IMR-90 (cell line): ENCODE measurements at regions not wholly inside any gene's neighbourhood (a gene's known extent, or its start where the extent isn't known, plus 50 kb on each side); places are given as distances from the start of the nearest gene placed in this dataset.

Experiments
- ATAC-seq: fragments of 200-7000 bp; cut with Tn5 transposase; 2 replicates; pipeline ENCODE4 v1.9.1; 2020; ENCODE audit warnings: low read depth, mild to moderate bottlenecking, moderate library complexity
- BruUV-seq: library from RNA; stranded (reverse); fragments of 400-500 nt; replicated peaks from 2 replicates; lab custom pipeline; 2021; lab: Mats Ljungman, UMichigan
- CTCF ChIA-PET: fragments of 300-600 bp; formaldehyde crosslinking; extraction: SDS; loops from one replicate; lab custom pipeline; 2021; ENCODE audit warnings: antibody characterized with exemption; lab: Yijun Ruan, JAX
- POLR2A ChIA-PET: fragments of 300-600 bp; sonication (Branson Sonifier 250); formaldehyde crosslinking; loops from one replicate; lab custom pipeline; 2022; ENCODE audit warnings: antibody characterized with exemption; ENCODE audit not compliant: unreplicated experiment; lab: Charles Lee
- DNase-seq: peaks from one replicate; pipeline ENCODE4 v3.0.0; 2013
- H2AFZ ChIP-seq: replicated peaks from 2 replicates; pipeline ENCODE3; 2013; ENCODE audit warnings: low read length, mild to moderate bottlenecking; ENCODE audit not compliant: poor library complexity
- H2AK5ac ChIP-seq: 2 replicates; pipeline ENCODE4 v1.6.1; 2013; ENCODE audit warnings: low read depth, low read length, inconsistent platforms
- H2AK9ac ChIP-seq: replicated peaks from 2 replicates; pipeline ENCODE3; 2013; ENCODE audit warnings: mild to moderate bottlenecking, low read depth, low read length, moderate library complexity; ENCODE audit not compliant: poor library complexity
- H2BK120ac ChIP-seq: 2 replicates; pipeline ENCODE4 v1.6.1; 2013; ENCODE audit warnings: low read depth, low read length, inconsistent platforms
- H2BK15ac ChIP-seq: 3 replicates; pipeline ENCODE4 v1.6.1; 2013; ENCODE audit warnings: low read depth, low read length, inconsistent platforms
- H2BK20ac ChIP-seq: 2 replicates; pipeline ENCODE4 v1.6.1; 2013; ENCODE audit warnings: low read depth, mild to moderate bottlenecking, inconsistent platforms, low read length, moderate library complexity
- H2BK5ac ChIP-seq: 2 replicates; pipeline ENCODE4 v1.6.1; 2013; ENCODE audit warnings: mild to moderate bottlenecking, low read depth, low read length, inconsistent platforms; ENCODE audit not compliant: poor library complexity, severe bottlenecking
- H3K14ac ChIP-seq: replicated peaks from 2 replicates; pipeline ENCODE4 v1.6.1; 2013; ENCODE audit warnings: low read depth, low read length, inconsistent platforms
- H3K18ac ChIP-seq: 2 replicates; pipeline ENCODE4 v1.6.1; 2013; ENCODE audit warnings: low read depth, low read length, control low read depth
- H3K23ac ChIP-seq: 2 replicates; pipeline ENCODE4 v1.6.1; 2013; ENCODE audit warnings: low read depth, low read length, inconsistent platforms
- H3K27ac ChIP-seq: 2 replicates; pipeline ENCODE4 v1.5.1; 2013; ENCODE audit warnings: mild to moderate bottlenecking, control low read depth, low read length; ENCODE audit not compliant: insufficient read depth
- H3K27me3 ChIP-seq: 2 replicates; pipeline ENCODE4 v1.6.1; 2013; ENCODE audit warnings: low read length; ENCODE audit not compliant: control insufficient read depth, insufficient read depth
- H3K36me3 ChIP-seq: 2 replicates; pipeline ENCODE4 v1.6.1; 2013; ENCODE audit warnings: low read length, mixed read lengths; ENCODE audit not compliant: control insufficient read depth, insufficient read depth
- H3K4ac ChIP-seq: 2 replicates; pipeline ENCODE4 v1.6.1; 2013; ENCODE audit warnings: low read depth, low read length, inconsistent platforms
- H3K4me1 ChIP-seq: 2 replicates; pipeline ENCODE4 v1.6.1; 2013; ENCODE audit warnings: low read length, mixed read lengths; ENCODE audit not compliant: control insufficient read depth, insufficient read depth
- H3K4me2 ChIP-seq: 2 replicates; pipeline ENCODE4 v1.6.1; 2013; ENCODE audit warnings: low read depth, mild to moderate bottlenecking, control low read depth, low read length, moderate library complexity
- H3K4me3 ChIP-seq: 2 replicates; pipeline ENCODE4 v1.5.1; 2013; ENCODE audit warnings: low read depth, mild to moderate bottlenecking, control low read depth, low read length, moderate library complexity; ENCODE audit not compliant: insufficient read depth
- H3K56ac ChIP-seq: 2 replicates; pipeline ENCODE4 v1.6.1; 2013; ENCODE audit warnings: low read length, inconsistent platforms; ENCODE audit not compliant: insufficient read depth; ENCODE audit errors: extremely low read depth
- H3K79me1 ChIP-seq, 2 experiments: 2 replicates each; pipeline ENCODE4 v1.6.1; 2013; ENCODE audit warnings: low read length in 2 of 2, inconsistent platforms in 1 of 2, low read depth in 1 of 2
- H3K9ac ChIP-seq: 2 replicates; pipeline ENCODE4 v1.6.1; 2013; ENCODE audit warnings: low read depth, low read length, control low read depth
- H3K9me1 ChIP-seq: 2 replicates; pipeline ENCODE4 v1.6.1; 2013; ENCODE audit warnings: low read length, inconsistent platforms; ENCODE audit not compliant: insufficient read depth
- H3K9me3 ChIP-seq: 2 replicates; pipeline ENCODE4 v1.6.1; 2013; ENCODE audit warnings: low read length; ENCODE audit not compliant: control insufficient read depth, insufficient read depth
- H4K20me1 ChIP-seq: 2 replicates; pipeline ENCODE4 v1.6.1; 2013; ENCODE audit warnings: low read length, inconsistent platforms; ENCODE audit not compliant: insufficient read depth
- H4K5ac ChIP-seq: 2 replicates; pipeline ENCODE4 v1.6.1; 2013; ENCODE audit warnings: mild to moderate bottlenecking, low read depth, low read length, control low read depth
- H4K8ac ChIP-seq, 2 experiments: 2 replicates each; pipeline ENCODE4 v1.6.1; 2013; ENCODE audit warnings: low read depth in 2 of 2, low read length in 2 of 2, control low read depth in 1 of 2, inconsistent platforms in 1 of 2
- H4K91ac ChIP-seq: 2 replicates; pipeline ENCODE4 v1.6.1; 2013; ENCODE audit warnings: low read depth, low read length, inconsistent platforms; ENCODE audit not compliant: insufficient read depth
- BHLHE40 ChIP-seq: fragments of 150-350 bp; IDR thresholded peaks from 2 replicates; pipeline ENCODE4 v1.6.1; 2016; ENCODE audit warnings: mild to moderate bottlenecking, low read depth, low read length
- CEBPB ChIP-seq: IDR thresholded peaks from 2 replicates; pipeline ENCODE4 v1.6.1; 2012; ENCODE audit warnings: low read depth, low read length, improper control_type of control experiment
- MAFK ChIP-seq: IDR thresholded peaks from 2 replicates; pipeline ENCODE4 v1.6.1; 2012; ENCODE audit warnings: low read depth, low read length, improper control_type of control experiment
- MXI1 ChIP-seq: IDR thresholded peaks from 2 replicates; pipeline ENCODE4 v1.6.1; 2012; ENCODE audit warnings: low read depth, mild to moderate bottlenecking, low read length, moderate library complexity, borderline replicate concordance
- RAD21 ChIP-seq: IDR thresholded peaks from 2 replicates; pipeline ENCODE4 v1.6.1; 2012; ENCODE audit warnings: low read length, improper control_type of control experiment
- SMC3 ChIP-seq: fragments of 150-350 bp; IDR thresholded peaks from 2 replicates; pipeline ENCODE4 v1.6.1; 2016; ENCODE audit warnings: low read depth, mild to moderate bottlenecking, antibody characterized with exemption, low read length, moderate library complexity
- WGBS, 2 experiments: methylation state at CpG; one replicate each; pipeline versions ENCODE4 v1.1.5 to v1.1.7; 2013; ENCODE audit warnings: missing lambda C conversion rate in 2 of 2; ENCODE audit not compliant: insufficient read length in 1 of 2; ENCODE audit errors: extremely low coverage in 2 of 2; 5-methylcytosine and 5-hydroxymethylcytosine counted together
- dilution Hi-C: fragments of 300-500 bp; cut with HindIII; formaldehyde crosslinking; loops from one replicate; pipeline ENCODE4 v1.14.3; 2018; ENCODE audit warnings: low sequenced_read_pairs; ENCODE audit not compliant: unreplicated experiment
- in situ Hi-C: fragments of 300-500 bp; cut with MboI; formaldehyde crosslinking; loops from 3 replicates; pipeline ENCODE4 v1.14.3; 2019; ENCODE audit warnings: low sequenced_read_pairs, inconsistent platforms, mixed read lengths
- intact Hi-C: fragments of 100-400 bp; cut with micrococcal nuclease; formaldehyde crosslinking; loops from 2 replicates; pipeline ENCODE4 v1.10.0; 2022
- TF ChIP-seq, protein P1 (sequence below): fragments of 150-350 bp; IDR thresholded peaks from 2 replicates; pipeline ENCODE4 v1.6.1; 2017; ENCODE audit warnings: mild to moderate bottlenecking, antibody characterized with exemption, low read length, low read depth
- TF ChIP-seq, protein P2 (sequence below): conservative IDR thresholded peaks from 2 replicates; pipeline ENCODE4 v1.5.1; 2012; ENCODE audit warnings: mild to moderate bottlenecking, low read depth, low read length, improper control_type of control experiment

DNA sequence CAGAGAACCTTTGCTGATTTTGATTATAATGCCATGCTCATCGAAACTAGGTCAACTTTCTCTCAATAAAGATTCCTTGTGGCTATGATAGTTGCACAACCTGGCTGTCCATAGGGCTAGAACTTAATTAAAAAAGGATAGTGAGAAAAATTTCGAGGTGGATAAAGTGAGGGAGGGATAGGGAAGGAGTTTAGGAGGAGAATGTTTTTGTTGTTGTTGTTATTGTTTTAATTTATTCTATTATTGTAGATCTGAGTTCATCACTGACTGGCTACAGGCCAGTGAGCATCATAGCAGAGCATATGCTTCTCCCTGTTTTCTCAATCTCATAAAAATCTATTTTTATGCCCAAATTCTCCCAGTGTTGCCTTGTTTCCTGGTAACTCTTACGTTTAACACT, 688.7 kb upstream of the GRM3 start:
- no peak for ATAC-seq
- intact Hi-C loops: no loop called here
- Histone ChIP-seq H3K4ac (no peak overlapping the region), H2BK15ac (no peak overlapping the region), H3K9me3 (peaks cover 5% of the 10 kb centered on the region), H2BK5ac (no peak overlapping the region), H4K8ac (no peak overlapping the region), H3K27me3 (no peaks in the 10 kb centered on the region), H2AK5ac (no peak overlapping the region), H3K23ac (no peak overlapping the region), H4K91ac (no peak overlapping the region), H3K56ac (no peak overlapping the region), H3K4me3 (no peak overlapping the region), H3K79me1 (no peaks in the 10 kb centered on the region), H3K4me1 (no peaks in the 10 kb centered on the region), H2AFZ (no peak overlapping the region), H2AK9ac (no peak overlapping the region), H3K18ac (no peak overlapping the region), H3K27ac (no peak overlapping the region), H3K9ac (no peak overlapping the region), H3K4me2 (no peak overlapping the region), H3K9me1 (no peaks in the 10 kb centered on the region), H3K14ac (no peak overlapping the region), H2BK20ac (no peak overlapping the region), H4K20me1 (no peaks in the 10 kb centered on the region), H4K5ac (no peak overlapping the region), H2BK120ac (no peak overlapping the region), H3K36me3 (no peaks in the 10 kb centered on the region)
- POLR2A ChIA-PET: no interaction called here
- DNase-seq: no peak
- dilution Hi-C loops: no loop called here
- BruUV-seq: no TSS peak
- in situ Hi-C loops: no loop called here
- CTCF ChIA-PET: no interaction called here
- 0 to 100% methylated on average over 1 of the region's 3 CpGs for WGBS, 2 experiments
- TF ChIP-seq SMC3: no peak
- TF ChIP-seq, protein P1, sequence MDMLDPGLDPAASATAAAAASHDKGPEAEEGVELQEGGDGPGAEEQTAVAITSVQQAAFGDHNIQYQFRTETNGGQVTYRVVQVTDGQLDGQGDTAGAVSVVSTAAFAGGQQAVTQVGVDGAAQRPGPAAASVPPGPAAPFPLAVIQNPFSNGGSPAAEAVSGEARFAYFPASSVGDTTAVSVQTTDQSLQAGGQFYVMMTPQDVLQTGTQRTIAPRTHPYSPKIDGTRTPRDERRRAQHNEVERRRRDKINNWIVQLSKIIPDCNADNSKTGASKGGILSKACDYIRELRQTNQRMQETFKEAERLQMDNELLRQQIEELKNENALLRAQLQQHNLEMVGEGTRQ: no peak
- no peak for TF ChIP-seq MXI1
- TF ChIP-seq BHLHE40: no peak
- TF ChIP-seq MAFK: no peak
- TF ChIP-seq RAD21: no peak
- TF ChIP-seq CEBPB: no peak
- TF ChIP-seq, protein P2, sequence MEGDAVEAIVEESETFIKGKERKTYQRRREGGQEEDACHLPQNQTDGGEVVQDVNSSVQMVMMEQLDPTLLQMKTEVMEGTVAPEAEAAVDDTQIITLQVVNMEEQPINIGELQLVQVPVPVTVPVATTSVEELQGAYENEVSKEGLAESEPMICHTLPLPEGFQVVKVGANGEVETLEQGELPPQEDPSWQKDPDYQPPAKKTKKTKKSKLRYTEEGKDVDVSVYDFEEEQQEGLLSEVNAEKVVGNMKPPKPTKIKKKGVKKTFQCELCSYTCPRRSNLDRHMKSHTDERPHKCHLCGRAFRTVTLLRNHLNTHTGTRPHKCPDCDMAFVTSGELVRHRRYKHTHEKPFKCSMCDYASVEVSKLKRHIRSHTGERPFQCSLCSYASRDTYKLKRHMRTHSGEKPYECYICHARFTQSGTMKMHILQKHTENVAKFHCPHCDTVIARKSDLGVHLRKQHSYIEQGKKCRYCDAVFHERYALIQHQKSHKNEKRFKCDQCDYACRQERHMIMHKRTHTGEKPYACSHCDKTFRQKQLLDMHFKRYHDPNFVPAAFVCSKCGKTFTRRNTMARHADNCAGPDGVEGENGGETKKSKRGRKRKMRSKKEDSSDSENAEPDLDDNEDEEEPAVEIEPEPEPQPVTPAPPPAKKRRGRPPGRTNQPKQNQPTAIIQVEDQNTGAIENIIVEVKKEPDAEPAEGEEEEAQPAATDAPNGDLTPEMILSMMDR: no peak
